KMS-11 (cell line): ENCODE measurements at regions not wholly inside any gene's neighbourhood (a gene's known extent, or its start where the extent isn't known, plus 50 kb on each side); places are given as distances from the start of the nearest gene placed in this dataset.

Experiments
- H2AFZ ChIP-seq: fragments of 200-600 bp; sonication (generic); 2 replicates; pipeline ENCODE4 v1.6.1; 2016; ENCODE audit warnings: antibody characterized with exemption, mixed run types, low read depth
- H3K27ac ChIP-seq: fragments of 200-600 bp; sonication (generic); 2 replicates; pipeline ENCODE4 v1.6.1; 2016; ENCODE audit warnings: mild to moderate bottlenecking, mixed run types
- H3K27me3 ChIP-seq: fragments of 200-600 bp; sonication (generic); 2 replicates; pipeline ENCODE4 v1.6.1; 2017; ENCODE audit warnings: mild to moderate bottlenecking, low read depth, mixed run types, moderate library complexity; ENCODE audit not compliant: insufficient read depth
- H3K36me3 ChIP-seq: fragments of 200-600 bp; sonication (generic); 2 replicates; pipeline ENCODE4 v1.6.1; 2017; ENCODE audit warnings: mild to moderate bottlenecking, mixed run types; ENCODE audit not compliant: insufficient read depth
- H3K4me1 ChIP-seq: fragments of 200-600 bp; sonication (generic); 2 replicates; pipeline ENCODE4 v1.6.1; 2016; ENCODE audit warnings: mild to moderate bottlenecking, low read depth, mixed run types; ENCODE audit not compliant: poor library complexity, severe bottlenecking
- H3K4me2 ChIP-seq: fragments of 200-600 bp; sonication (generic); 2 replicates; pipeline ENCODE4 v1.7.0; 2016; ENCODE audit warnings: mild to moderate bottlenecking, mixed run types
- H3K4me3 ChIP-seq: fragments of 200-600 bp; sonication (generic); IDR thresholded peaks from 2 replicates; pipeline ENCODE4 v1.6.1; 2017; ENCODE audit warnings: low read depth, low read length, mixed read lengths; ENCODE audit not compliant: insufficient read depth
- H3K79me2 ChIP-seq: fragments of 200-600 bp; sonication (generic); 2 replicates; pipeline ENCODE4 v1.6.1; 2016; ENCODE audit warnings: low read depth, mixed run types; ENCODE audit not compliant: insufficient read depth
- H3K9ac ChIP-seq: fragments of 200-600 bp; sonication (generic); 2 replicates; pipeline ENCODE4 v1.6.1; 2016; ENCODE audit warnings: mild to moderate bottlenecking, mixed run types
- H4K20me1 ChIP-seq: fragments of 200-600 bp; sonication (generic); 2 replicates; pipeline ENCODE4 v1.6.1; 2016; ENCODE audit warnings: mild to moderate bottlenecking, mixed run types; ENCODE audit not compliant: insufficient read depth
- TF ChIP-seq, protein P1 (sequence below): fragments of 200-600 bp; sonication (generic); conservative IDR thresholded peaks from 2 replicates; pipeline ENCODE4 v1.6.1; 2017; ENCODE audit warnings: low read depth, mild to moderate bottlenecking, antibody characterized with exemption, low read length, moderate library complexity, mixed read lengths

DNA sequence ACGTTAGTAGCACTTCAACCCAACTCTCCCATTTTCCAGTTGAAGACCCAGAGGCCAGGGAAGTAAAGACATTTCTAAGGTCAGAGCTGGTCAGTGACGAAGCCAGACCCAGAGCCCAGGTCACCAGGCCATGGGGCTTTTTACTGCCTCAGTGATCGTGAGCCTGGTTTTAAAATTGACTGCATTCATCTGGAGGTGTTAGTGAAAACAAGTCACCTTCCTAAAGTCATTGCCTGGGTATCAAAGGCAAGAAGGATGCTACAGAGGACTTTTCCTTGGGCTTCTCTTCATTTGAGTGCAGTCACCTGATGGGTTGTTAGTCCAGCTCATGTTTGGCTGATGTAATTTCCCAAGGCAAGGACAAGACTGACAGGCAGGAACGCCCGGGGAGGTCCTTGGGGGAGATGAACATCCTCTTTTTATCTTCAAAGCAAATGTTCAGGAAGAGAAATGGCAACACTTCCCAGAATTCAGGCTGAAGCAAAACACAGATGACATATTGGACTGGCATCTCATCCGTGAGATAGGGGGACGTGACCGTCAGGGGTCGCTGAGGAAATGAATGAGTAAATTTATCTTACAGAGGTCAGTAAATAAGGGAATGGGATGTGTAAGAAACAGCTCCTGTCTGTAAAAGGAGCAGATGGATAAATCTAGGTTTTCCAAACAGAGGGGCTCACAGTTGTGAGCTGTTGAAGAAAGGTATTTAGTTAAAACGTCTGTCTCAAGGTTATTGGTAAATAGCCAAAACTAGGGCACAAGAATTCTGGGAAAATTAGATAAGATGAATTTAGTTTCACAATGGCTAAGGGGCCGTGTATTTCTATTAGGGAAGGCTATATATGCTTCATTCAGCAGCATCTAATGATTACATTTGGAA is 201.2 kb downstream of the OPA1 start:
- no peaks in the 10 kb centered on the region for H3K27me3 ChIP-seq
- no peaks in the 10 kb centered on the region for H4K20me1 ChIP-seq
- TF ChIP-seq, protein P1, sequence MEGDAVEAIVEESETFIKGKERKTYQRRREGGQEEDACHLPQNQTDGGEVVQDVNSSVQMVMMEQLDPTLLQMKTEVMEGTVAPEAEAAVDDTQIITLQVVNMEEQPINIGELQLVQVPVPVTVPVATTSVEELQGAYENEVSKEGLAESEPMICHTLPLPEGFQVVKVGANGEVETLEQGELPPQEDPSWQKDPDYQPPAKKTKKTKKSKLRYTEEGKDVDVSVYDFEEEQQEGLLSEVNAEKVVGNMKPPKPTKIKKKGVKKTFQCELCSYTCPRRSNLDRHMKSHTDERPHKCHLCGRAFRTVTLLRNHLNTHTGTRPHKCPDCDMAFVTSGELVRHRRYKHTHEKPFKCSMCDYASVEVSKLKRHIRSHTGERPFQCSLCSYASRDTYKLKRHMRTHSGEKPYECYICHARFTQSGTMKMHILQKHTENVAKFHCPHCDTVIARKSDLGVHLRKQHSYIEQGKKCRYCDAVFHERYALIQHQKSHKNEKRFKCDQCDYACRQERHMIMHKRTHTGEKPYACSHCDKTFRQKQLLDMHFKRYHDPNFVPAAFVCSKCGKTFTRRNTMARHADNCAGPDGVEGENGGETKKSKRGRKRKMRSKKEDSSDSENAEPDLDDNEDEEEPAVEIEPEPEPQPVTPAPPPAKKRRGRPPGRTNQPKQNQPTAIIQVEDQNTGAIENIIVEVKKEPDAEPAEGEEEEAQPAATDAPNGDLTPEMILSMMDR: no peak
- no peak overlapping the region for H3K9ac ChIP-seq
- no peak overlapping the region for H3K4me3 ChIP-seq
- no peak overlapping the region for H3K27ac ChIP-seq
- no peaks in the 10 kb centered on the region for H3K4me1 ChIP-seq
- H3K4me2 ChIP-seq: no peak overlapping the region
- H3K36me3 ChIP-seq: no peaks in the 10 kb centered on the region
- no peaks in the 10 kb centered on the region for H3K79me2 ChIP-seq
- no peak overlapping the region for H2AFZ ChIP-seq

DNA sequence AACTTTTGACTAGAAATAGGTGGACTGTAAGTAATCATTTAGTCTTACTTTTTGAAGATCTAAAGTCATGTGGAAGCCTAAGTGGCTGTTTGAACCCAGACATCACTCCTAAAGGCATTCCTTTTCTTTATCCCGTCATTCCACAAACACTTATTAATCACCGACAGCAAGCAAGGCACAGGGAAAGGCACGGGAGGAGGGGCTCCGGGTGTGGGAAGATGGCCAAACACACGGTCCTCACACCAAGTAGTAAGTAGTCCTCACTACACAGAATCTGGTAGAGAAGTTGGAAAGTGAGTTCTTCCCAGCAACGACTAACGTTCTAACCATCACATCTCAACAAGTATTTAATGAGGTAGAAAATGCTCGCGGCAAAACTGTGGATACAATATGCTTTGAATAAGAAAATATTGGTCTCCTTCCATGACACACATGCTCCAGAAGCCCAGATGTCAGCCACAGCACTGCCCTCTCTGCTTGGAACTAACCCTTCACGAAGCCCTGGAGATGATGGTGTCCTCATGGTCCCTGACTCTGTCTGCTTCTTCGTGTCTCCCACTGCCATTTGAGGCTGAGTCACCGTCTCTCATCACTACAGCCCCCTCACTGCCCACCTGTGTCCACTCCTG is 202.2 kb downstream of the OPA1 start:
- Histone ChIP-seq H3K36me3 (no peaks in the 10 kb centered on the region), H3K27ac (no peak overlapping the region), H3K27me3 (no peaks in the 10 kb centered on the region), H4K20me1 (no peaks in the 10 kb centered on the region), H3K4me2 (no peak overlapping the region), H3K9ac (no peak overlapping the region), H3K4me3 (no peak overlapping the region), H3K79me2 (no peaks in the 10 kb centered on the region), H3K4me1 (no peaks in the 10 kb centered on the region), H2AFZ (no peak overlapping the region)
- TF ChIP-seq, protein P1: no peak

DNA sequence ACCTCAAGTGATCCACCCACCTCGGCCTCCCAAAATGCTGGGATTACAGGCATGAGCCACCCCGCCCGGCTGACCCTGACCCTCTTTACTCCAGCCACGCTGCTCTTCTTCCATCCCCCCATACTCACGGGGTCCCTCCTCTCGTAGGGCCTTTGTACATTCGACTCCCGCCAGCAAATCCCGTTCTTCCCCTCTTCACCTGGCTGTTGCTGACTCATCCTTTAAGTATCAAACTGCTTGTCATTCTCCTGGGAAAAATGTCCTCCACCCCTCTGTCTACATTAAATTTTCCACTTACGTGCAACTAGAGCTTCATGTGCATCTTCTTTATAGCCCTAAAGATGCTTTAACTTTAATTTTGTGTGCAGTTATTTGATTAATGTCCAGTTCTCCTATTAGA is 203.1 kb downstream of the OPA1 start:
- H3K79me2 ChIP-seq: no peaks in the 10 kb centered on the region

DNA sequence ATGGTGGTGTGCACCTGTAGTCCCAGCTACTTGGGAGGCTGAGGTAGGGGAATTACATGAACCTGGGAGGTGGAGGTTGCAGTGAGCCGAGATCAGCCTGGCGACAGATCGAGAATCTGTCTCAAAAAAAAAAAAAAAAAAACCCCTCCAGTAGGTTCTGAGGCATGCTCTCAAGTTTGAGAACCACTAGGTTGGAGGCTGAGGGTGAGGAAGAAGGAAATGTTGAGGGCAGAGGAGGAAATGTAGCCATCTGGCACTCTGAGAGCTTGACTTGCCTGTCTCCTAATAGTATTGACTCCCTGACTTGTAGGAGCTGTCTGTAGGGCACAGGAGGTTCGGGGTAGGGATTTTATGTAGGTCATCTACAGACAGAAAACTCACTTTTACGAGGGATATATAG is 204.6 kb downstream of the OPA1 start:
- TF ChIP-seq, protein P1: no peak
- Histone ChIP-seq H4K20me1 (no peaks in the 10 kb centered on the region), H3K27ac (no peak overlapping the region), H3K4me2 (no peak overlapping the region), H3K4me1 (no peaks in the 10 kb centered on the region), H3K9ac (no peak overlapping the region), H3K79me2 (no peaks in the 10 kb centered on the region), H3K36me3 (no peaks in the 10 kb centered on the region), H2AFZ (no peak overlapping the region), H3K27me3 (no peaks in the 10 kb centered on the region), H3K4me3 (no peak overlapping the region)

More for the DNA sequence above, 203.1 kb downstream of the OPA1 start:
- Histone ChIP-seq H4K20me1 (no peaks in the 10 kb centered on the region), H3K27ac (no peak overlapping the region), H3K27me3 (no peaks in the 10 kb centered on the region), H3K36me3 (no peaks in the 10 kb centered on the region), H3K4me3 (no peak overlapping the region), H2AFZ (no peak overlapping the region), H3K4me1 (no peaks in the 10 kb centered on the region), H3K4me2 (no peak overlapping the region), H3K9ac (no peak overlapping the region)
- TF ChIP-seq, protein P1: no peak
